ENCODE measurements at regions not wholly inside any gene's neighbourhood (a gene's known extent, or its start where the extent isn't known, plus 50 kb on each side); places are given as distances from the start of the nearest gene placed in this dataset.

GRCh38 chr2:234306426-234307173 is 190.3 kb downstream of the ARL4C start:
- no peak for DNase-seq (ENCODE audit: low read depth)

GRCh38 chr2:234305846-234306245 is 191.0 kb downstream of the ARL4C start:
- DNase-seq (ENCODE audit: low read depth) = no peak

GRCh38 chr2:234304950-234305349 is 191.9 kb downstream of the ARL4C start:
- DNase-seq (ENCODE audit: low read depth) = no peak

GRCh38 chr2:234302664-234302991 is 194.3 kb downstream of the ARL4C start:
- no peak for DNase-seq (ENCODE audit: low read depth)

- DNase-seq (ENCODE audit: low read depth) = no peak
Observed at GRCh38 chr2:234300932-234301823, 195.7 kb downstream of the ARL4C start.

- no peak for DNase-seq (ENCODE audit: low read depth)
Observed at GRCh38 chr2:234300391-234300925, 196.4 kb downstream of the ARL4C start.

GRCh38 chr2:234298918-234299317 is 198.0 kb downstream of the ARL4C start:
- no peak for DNase-seq (ENCODE audit: low read depth)

GRCh38 chr2:234296991-234297390 is 199.9 kb downstream of the ARL4C start:
- no peak for DNase-seq (ENCODE audit: low read depth)

GRCh38 chr2:234293973-234294372 is 202.9 kb downstream of the ARL4C start:
- DNase-seq (ENCODE audit: low read depth) = no peak

- DNase-seq (ENCODE audit: low read depth) = no peak
Observed at GRCh38 chr2:234292962-234293243, 204.0 kb downstream of the ARL4C start.

- peak; percentile 61 for DNase-seq (ENCODE audit: low read depth)
Observed at GRCh38 chr2:234292205-234292961, 204.5 kb downstream of the ARL4C start.

GRCh38 chr2:234291765-234292204 is 205.1 kb downstream of the ARL4C start:
- DNase-seq (ENCODE audit: low read depth) = no peak

GRCh38 chr2:234290671-234291070 is 206.2 kb downstream of the ARL4C start:
- DNase-seq (ENCODE audit: low read depth) = peak; percentile 76

- peak; percentile 36 for DNase-seq (ENCODE audit: low read depth)
Observed at GRCh38 chr2:234289834-234290590, 206.9 kb downstream of the ARL4C start.

- DNase-seq (ENCODE audit: low read depth) = peak; percentile 63
Observed at GRCh38 chr2:234288974-234289455, 207.9 kb downstream of the ARL4C start.

- no peak for DNase-seq (ENCODE audit: low read depth)
Observed at GRCh38 chr2:234287650-234288049, 209.2 kb downstream of the ARL4C start.

GRCh38 chr2:234286956-234287355 is 209.9 kb downstream of the ARL4C start:
- DNase-seq (ENCODE audit: low read depth) = no peak

- DNase-seq (ENCODE audit: low read depth) = no peak
Observed at GRCh38 chr2:234286118-234286598, 210.7 kb downstream of the ARL4C start.

- no peak for DNase-seq (ENCODE audit: low read depth)
Observed at GRCh38 chr2:234285541-234285940, 211.3 kb downstream of the ARL4C start.

- DNase-seq (ENCODE audit: low read depth) = no peak
Observed at GRCh38 chr2:234279637-234280036, 217.2 kb downstream of the ARL4C start.

- DNase-seq (ENCODE audit: low read depth) = no peak
Observed at GRCh38 chr2:234278556-234279255, 218.2 kb downstream of the ARL4C start.

Data from stimulated activated CD4-positive, alpha-beta T cell treated with anti-CD3 and anti-CD28 coated beads, Interleukin-2, amount 100 ng/mL, for 4 hours (primary cell).